HepG2 (cell line): ENCODE measurements at regions not wholly inside any gene's neighbourhood (a gene's known extent, or its start where the extent isn't known, plus 50 kb on each side); places are given as distances from the start of the nearest gene placed in this dataset.

Experiments used
- FOXP4 ChIP-seq: sonication (generic); formaldehyde crosslinking; IDR thresholded peaks from 2 replicates; pipeline ENCODE4 v1.4.0; 2020; ENCODE audit warnings: missing genetic modification reagents
- NCOA5 ChIP-seq: sonication (generic); formaldehyde crosslinking; IDR thresholded peaks from 2 replicates; pipeline ENCODE4 v1.4.0; 2020; ENCODE audit warnings: missing genetic modification reagents
- RNF219 ChIP-seq: sonication (generic); formaldehyde crosslinking; IDR thresholded peaks from 2 replicates; pipeline ENCODE4 v1.5.0; 2020; ENCODE audit warnings: mild to moderate bottlenecking, missing genetic modification reagents
- SP4 ChIP-seq: sonication (generic); formaldehyde crosslinking; IDR thresholded peaks from 2 replicates; pipeline ENCODE4 v1.8.1; 2023; ENCODE audit warnings: mild to moderate bottlenecking, missing genetic modification reagents
- USF2 ChIP-seq, 2 experiments: sonication (generic) in 1 of 2; formaldehyde crosslinking in 1 of 2; IDR thresholded peaks; 2 replicates each; pipeline versions ENCODE4 v1.5.1 to v1.6.1; 2011 to 2020; ENCODE audit warnings: borderline replicate concordance in 1 of 2, low read depth in 1 of 2, low read length in 1 of 2, mild to moderate bottlenecking in 1 of 2, missing genetic modification reagents in 1 of 2, moderate library complexity in 1 of 2
- ZFP82 ChIP-seq: sonication (generic); formaldehyde crosslinking; IDR thresholded peaks from 2 replicates; pipeline ENCODE4 v1.5.1; 2020; ENCODE audit warnings: mild to moderate bottlenecking, missing genetic modification reagents, borderline replicate concordance
- TF ChIP-seq, protein P1 (sequence below): sonication (generic); formaldehyde crosslinking; IDR thresholded peaks from 2 replicates; pipeline ENCODE4 v1.5.0; 2020; ENCODE audit warnings: mild to moderate bottlenecking, missing genetic modification reagents, moderate library complexity

GRCh38 chr3:55331524-55331923 is 155.6 kb downstream of the WNT5A start:
- TF ChIP-seq RNF219, result no peak
- no peak for TF ChIP-seq SP4 (CRISPR knock-in tag)
- TF ChIP-seq USF2 (IDR thresholded peaks at IDR 0.05; ENCODE audit: low read depth, low read length), result no peak
- no peak for TF ChIP-seq USF2 (CRISPR knock-in tag; IDR thresholded peaks at IDR 0.05; ENCODE audit: borderline replicate concordance)
- TF ChIP-seq ZFP82 (CRISPR knock-in tag), result no peak
- no peak for TF ChIP-seq FOXP4 (CRISPR knock-in tag)
- TF ChIP-seq NCOA5 (CRISPR knock-in tag), result no peak
- TF ChIP-seq, protein P1, sequence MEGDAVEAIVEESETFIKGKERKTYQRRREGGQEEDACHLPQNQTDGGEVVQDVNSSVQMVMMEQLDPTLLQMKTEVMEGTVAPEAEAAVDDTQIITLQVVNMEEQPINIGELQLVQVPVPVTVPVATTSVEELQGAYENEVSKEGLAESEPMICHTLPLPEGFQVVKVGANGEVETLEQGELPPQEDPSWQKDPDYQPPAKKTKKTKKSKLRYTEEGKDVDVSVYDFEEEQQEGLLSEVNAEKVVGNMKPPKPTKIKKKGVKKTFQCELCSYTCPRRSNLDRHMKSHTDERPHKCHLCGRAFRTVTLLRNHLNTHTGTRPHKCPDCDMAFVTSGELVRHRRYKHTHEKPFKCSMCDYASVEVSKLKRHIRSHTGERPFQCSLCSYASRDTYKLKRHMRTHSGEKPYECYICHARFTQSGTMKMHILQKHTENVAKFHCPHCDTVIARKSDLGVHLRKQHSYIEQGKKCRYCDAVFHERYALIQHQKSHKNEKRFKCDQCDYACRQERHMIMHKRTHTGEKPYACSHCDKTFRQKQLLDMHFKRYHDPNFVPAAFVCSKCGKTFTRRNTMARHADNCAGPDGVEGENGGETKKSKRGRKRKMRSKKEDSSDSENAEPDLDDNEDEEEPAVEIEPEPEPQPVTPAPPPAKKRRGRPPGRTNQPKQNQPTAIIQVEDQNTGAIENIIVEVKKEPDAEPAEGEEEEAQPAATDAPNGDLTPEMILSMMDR, result no peak
